ENCODE measurements at regions not wholly inside any gene's neighbourhood (a gene's known extent, or its start where the extent isn't known, plus 50 kb on each side); places are given as distances from the start of the nearest gene placed in this dataset.
"Not testable (repeated sequence)": the region's sequence is repeated elsewhere in the genome, so short reads cannot be mapped to it uniquely, and the experiment has no call there.

- no peak overlapping the region for H3K4me3 ChIP-seq (ENCODE audit: low read depth, low read length)
These were observed 82.9 kb downstream of the ZNF737 start for GRCh38 chr19:20482721-20483120.

GRCh38 chr19:20481736-20482135 lies 83.8 kb downstream of the ZNF737 start:
- no peak overlapping the region for H3K4me3 ChIP-seq (ENCODE audit: low read depth, low read length)

DNA sequence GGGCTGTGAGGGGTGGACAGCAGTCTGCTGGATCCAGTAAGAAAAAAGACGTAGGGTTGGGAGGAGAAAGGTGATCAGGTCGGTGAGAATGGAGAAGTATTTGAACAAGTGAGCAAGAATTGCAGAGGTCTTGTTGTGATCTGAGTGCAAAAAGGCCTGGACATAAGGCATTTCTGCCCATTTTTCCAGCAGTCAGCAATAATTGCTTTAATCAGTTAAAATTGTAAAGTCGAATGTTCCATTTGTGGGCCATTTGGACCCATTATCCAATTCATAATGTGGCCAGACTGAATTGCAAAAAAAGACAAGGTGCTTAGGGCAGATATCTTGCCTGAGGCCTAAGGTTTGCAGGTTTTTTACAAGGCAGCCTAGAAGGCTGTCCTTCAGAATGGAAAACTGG lies 86.1 kb downstream of the ZNF737 start:
- H3K4me3 ChIP-seq (ENCODE audit: low read depth, low read length) = no peak overlapping the region

DNA sequence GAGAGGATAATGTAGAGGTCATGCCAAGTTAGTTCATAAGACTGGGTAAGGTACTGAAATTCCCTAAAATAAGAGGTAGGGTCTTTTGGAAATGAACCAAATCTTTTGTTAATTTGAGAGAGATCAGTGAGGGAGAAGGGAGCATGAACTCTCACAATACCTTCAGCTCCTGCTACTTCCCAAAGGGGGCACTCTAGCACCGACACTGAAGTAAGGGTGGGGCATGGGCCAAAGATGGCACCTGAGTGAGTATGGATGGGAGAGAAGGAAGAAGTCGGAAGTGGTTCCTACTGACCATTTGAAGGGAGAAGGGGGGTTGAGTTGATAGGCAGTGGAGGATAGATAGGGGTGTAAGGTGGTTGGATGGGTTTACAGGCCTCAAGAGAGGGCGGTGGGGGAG lies 86.6 kb downstream of the ZNF737 start:
- no peak overlapping the region for H3K4me3 ChIP-seq (ENCODE audit: low read depth, low read length)

- no peak overlapping the region for H3K4me3 ChIP-seq (ENCODE audit: low read depth, low read length)
These were observed 92.7 kb downstream of the ZNF737 start for GRCh38 chr19:20472854-20473253.

DNA sequence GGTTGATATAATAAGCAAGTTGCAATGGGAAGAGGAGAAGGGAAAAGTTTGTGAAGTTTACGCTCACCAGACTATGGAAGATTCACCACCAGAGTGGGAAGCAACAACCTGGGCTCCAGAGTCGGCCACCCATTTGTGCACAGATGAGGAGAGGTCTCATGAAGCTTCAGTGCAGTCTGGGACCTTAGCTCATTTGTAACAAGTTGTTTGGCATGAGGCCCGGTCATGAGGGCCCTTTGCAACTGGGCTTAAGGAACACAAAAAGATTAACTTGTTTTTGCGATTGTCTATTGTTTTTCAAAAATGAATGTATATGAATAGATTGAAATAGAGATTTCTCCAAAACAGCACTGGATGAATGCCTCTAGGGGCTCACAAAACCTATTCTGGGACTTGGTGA lies 94.2 kb downstream of the ZNF737 start:
- H3K4me3 ChIP-seq (ENCODE audit: low read depth, low read length) = no peak overlapping the region

DNA sequence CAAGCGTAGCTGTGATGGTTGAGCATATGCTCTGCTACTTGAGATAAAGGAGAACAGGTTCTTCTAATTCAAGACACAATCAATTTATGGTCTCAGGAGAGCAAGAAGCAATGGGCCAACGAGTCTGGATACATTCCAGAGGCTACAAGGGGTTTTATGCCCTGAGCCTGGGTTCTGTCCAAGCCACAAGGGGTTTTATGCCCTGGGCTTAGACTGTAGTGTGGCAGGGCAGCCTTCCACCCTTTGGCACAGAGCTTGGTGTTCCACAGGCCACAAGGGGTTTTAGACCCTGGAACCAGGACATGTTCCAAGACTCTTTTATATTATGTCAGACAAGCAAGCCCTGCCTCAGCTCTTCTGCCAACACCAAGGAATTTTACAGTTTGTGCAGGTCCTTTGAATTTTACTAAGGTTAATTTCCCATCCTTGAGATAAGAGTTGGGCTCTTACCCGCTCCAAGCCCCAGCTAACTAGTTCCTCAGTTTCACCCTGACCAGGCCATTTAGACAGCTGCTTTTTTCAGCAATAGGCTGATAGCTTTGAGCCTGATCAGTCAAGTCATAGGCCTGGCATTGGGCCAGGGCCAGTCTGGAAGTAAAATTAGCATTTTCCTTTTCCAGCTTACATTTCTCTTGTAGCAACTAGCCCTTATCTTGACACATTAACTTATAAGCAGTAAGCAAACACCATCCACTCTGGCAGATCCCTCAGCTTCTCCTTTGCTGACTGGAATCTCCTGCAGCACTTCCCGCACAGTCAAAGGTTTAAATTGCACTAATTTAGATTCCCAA lies 95.0 kb downstream of the ZNF737 start:
- H3K4me3 ChIP-seq (ENCODE audit: low read depth, low read length) = no peak overlapping the region

GRCh38 chr19:20466638-20466990 lies 99.0 kb downstream of the ZNF737 start:
- H3K4me3 ChIP-seq (ENCODE audit: low read depth, low read length) = not testable (repeated sequence)

- H3K4me3 ChIP-seq (ENCODE audit: low read depth, low read length) = not testable (repeated sequence)
These were observed 99.5 kb downstream of the ZNF737 start for GRCh38 chr19:20465922-20466637.

GRCh38 chr19:20453425-20453935 lies 112.1 kb downstream of the ZNF737 start:
- no peak overlapping the region for H3K4me3 ChIP-seq (ENCODE audit: low read depth, low read length)

DNA sequence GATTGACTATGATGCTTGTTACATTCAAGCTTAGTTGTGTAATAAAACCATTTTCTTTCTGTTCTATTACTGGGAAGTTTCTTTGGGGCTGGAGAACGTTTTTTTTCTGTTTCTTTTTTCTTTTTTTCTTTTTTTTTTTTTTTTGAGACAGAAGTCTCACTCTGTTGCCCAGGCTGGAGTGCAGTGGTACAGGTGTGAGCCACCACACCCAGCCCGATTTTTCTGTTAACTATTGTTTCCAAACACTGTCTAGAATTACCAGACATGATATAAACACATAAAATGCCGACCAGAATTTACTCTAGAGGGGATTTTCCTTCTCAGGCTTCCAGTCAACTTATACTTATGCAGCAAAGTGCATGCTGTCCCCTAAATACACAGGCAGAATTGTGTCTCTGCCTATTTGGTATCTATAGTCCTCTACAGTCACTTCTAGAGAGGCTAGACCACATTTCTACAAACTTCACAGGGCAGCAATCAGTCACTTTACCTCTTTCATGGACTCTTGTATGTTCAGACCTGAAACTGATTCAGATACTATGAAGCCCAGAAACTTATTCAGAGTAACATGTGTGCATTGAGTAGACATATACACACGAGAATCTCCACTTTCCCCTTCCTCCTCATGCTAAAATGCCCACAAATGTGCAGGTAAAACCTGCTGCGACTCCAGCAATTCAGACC lies 121.2 kb downstream of the ZNF737 start:
- H3K4me3 ChIP-seq (ENCODE audit: low read depth, low read length) = no peak overlapping the region

DNA sequence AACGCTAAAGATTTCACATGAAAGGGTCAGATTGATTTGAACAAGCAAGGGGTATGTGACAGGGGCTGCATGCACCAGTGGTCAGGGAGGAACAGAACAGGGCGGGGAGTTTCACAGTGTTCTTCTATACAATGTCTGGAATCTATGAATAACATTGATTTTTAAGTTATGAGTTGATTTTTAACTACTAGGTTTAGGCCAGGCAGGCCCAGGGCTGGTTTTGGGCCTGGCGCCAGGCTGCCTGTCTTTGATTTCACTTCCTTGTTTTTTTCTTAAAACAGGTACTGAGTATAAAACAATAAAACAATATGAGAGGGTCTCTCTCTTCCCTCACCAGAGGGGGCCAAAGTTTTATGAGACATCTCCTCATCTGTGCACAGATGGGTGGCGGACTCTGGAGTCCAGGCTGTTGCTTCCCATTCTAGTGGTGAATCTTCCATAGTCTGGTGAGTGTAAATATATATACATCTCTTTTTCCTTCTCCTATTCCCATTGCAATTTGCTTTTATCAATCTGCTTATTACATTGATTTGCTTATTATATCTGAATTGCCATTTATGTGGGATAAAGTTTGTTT lies 133.2 kb downstream of the ZNF737 start:
- H3K4me3 ChIP-seq (ENCODE audit: low read depth, low read length) = not testable (repeated sequence)

GRCh38 chr19:20431826-20432225 lies 133.8 kb downstream of the ZNF737 start:
- H3K4me3 ChIP-seq (ENCODE audit: low read depth, low read length) = no peak overlapping the region

DNA sequence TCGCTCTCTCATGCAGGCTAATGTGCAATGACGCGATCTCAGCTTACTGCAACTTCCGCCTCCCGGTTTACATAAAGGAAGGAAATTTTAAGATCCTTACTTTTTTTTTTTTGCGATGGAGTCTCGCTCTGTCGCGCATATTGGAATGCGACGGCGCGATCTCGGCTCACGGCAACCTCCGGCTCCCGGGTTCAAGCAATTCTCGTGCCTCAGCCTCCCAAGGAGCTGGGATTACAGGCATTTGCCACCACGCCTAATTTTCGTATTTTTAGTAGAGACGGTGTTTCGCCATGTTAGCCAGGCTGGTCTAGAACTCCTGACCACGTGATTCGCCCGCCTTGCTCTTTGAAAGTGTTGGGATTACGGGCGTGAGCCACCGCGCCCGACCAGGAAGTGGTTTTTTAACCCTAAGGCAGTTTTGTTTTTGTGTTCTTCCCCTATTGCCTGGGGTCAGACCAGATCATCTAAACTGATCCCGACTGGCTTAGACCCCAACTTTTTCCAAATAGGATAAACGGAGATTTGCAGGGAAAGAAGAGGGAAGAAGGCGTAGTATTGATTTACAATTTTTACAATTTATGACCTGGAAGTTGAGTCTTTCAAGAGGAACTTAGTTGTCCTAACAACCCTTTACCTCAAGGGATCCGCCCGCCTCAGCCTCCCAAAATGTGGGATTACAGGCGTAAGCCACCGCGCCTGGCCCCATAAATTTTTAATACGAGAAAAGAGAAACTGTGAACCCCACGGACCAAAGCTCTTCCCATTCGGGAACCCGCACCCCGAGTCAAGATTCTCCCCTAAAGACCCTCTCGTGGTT lies 142.0 kb downstream of the ZNF737 start:
- H3K4me3 ChIP-seq (ENCODE audit: low read depth, low read length) = peak overlapping the region; percentile 97

DNA sequence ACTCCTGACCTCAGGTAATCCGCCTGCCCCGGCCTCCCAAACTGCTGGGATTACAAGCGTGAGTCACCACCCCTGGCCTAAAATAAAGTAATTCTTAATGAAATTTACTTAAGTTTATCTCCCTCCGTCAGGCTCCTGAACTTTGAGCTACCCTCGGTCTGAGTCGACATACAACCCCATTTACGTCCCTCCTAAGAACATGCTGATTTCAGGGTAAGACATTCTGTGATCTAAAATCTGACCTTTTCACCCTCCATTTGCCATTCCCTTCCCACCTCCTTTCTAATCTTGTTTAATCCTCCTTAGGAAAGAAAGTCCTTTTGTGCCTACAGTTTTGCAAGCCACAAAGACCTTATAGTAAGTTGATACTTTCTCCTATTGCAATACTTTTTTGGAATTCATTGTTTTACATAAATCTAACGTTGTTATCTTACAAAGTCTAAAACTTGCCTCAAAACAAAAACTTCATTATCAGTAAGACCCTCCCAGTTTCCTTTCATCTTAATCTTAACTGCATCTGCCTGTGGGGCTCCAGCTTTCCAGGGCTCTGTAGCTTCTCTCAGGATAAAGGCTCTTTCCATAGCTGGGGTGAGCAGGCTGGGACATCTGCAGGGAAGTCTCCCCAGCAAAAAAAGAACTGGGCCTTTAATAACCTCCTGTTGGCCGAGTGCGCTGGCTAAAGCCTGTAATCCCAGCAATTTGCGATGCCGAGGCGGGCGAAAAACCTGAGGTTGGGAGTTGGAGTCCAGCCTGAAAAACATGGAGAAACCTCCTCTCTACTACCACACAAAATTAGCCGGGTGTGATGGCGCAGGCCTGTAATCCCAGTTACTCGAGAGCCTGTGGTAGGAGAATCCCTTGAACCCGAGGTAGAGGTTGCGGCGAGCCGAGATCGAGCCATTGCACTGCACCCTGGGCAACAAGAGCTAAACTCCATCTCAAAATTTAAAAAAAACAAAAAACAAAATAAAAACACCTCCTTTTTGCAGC lies 143.1 kb downstream of the ZNF737 start:
- peak overlapping the region; percentile 97 for H3K4me3 ChIP-seq (ENCODE audit: low read depth, low read length)

DNA sequence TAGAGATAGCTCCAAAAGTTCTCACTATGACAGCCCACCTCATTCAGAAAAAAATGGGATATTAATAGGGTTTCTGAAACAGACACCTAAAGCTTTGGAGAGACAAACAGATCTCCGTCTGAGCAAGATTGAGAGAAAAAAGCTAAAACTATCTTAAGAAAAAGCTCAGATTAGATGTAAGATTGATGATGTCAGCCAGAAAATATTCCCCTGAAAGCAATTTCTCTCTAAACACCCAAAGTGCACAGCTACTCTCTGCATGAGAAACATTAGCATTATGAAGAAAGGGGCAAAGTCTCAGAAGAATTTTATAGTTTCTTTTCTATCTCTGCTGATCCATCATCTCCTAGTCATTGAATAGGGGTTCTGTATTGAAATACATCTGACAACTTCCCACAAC lies 148.9 kb downstream of the ZNF737 start:
- H3K4me3 ChIP-seq (ENCODE audit: low read depth, low read length) = no peak overlapping the region

DNA sequence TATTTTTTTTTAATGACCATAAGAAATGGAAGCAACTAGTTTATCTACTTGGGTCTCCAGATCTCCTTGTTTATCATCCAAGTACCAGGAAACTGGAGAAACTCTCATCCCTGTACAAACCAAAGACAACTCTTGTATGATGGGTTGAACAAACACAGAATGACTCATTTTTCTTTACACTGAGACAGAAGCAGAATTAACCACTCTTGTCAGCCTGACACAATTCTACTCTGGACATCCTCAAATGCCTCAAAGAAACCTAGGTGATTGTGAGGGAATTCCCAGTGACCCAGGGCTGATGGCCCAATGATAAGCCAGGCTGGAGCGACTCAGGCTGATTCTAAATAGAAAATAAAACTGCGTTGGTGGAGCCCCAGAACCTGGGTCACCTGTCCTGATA lies 151.5 kb downstream of the ZNF737 start:
- no peak overlapping the region for H3K4me3 ChIP-seq (ENCODE audit: low read depth, low read length)

- H3K4me3 ChIP-seq (ENCODE audit: low read depth, low read length) = no peak overlapping the region
These were observed 151.9 kb downstream of the ZNF737 start for GRCh38 chr19:20413705-20414104.

- H3K4me3 ChIP-seq (ENCODE audit: low read depth, low read length) = no peak overlapping the region
These were observed 152.7 kb downstream of the ZNF737 start for GRCh38 chr19:20412846-20413245.
